Endothelial cell of umbilical vein (primary cell): ENCODE measurements at regions not wholly inside any gene's neighbourhood (a gene's known extent, or its start where the extent isn't known, plus 50 kb on each side); places are given as distances from the start of the nearest gene placed in this dataset.

Source experiments
- BruUV-seq: library from RNA; stranded (reverse); fragments of 400-500 nt; replicated peaks from 2 replicates; lab custom pipeline; 2021; lab: Mats Ljungman, UMichigan
- CTCF ChIA-PET: fragments of 300-600, 350-600 bp; sonication (Branson Sonifier 250); formaldehyde crosslinking; loops from one replicate; lab custom pipeline; 2021; ENCODE audit warnings: antibody characterized with exemption, inconsistent platforms; lab: Charles Lee
- POLR2A ChIA-PET: fragments of 300-600, 350-600 bp; sonication (Branson Sonifier 250); formaldehyde crosslinking; loops from one replicate; lab custom pipeline; 2021; ENCODE audit warnings: antibody characterized with exemption, inconsistent platforms; lab: Charles Lee
- DNase-seq: peaks from one replicate; pipeline ENCODE4 v3.0.0-alpha.2; 2011; ENCODE audit warnings: low read depth, low spot score
- FAIRE-seq: peaks from 2 replicates; lab custom pipeline; 2011; peaks lifted over from hg19 to GRCh38; lab: Jason Lieb, UNC
- H2AFZ ChIP-seq: 2 replicates; pipeline ENCODE4 v1.6.0; 2012; ENCODE audit warnings: low read depth, low read length, control low read depth, inconsistent platforms
- H3K27ac ChIP-seq: 2 replicates; pipeline ENCODE4 v1.5.1; 2011; ENCODE audit warnings: low read depth, mild to moderate bottlenecking, control low read depth, low read length, moderate library complexity; ENCODE audit not compliant: insufficient read depth
- H3K27me3 ChIP-seq, 2 experiments: 2 replicates each; pipeline versions ENCODE4 v1.6.0 to v1.6.1; 2011; ENCODE audit warnings: low read length in 2 of 2, mixed read lengths in 1 of 2; ENCODE audit not compliant: control insufficient read depth in 2 of 2, insufficient read depth in 2 of 2
- H3K36me3 ChIP-seq, 2 experiments: 2 replicates in 1 of 2; 3 replicates in 1 of 2; pipeline ENCODE4 v1.5.1; 2011; ENCODE audit warnings: low read length in 2 of 2, mild to moderate bottlenecking in 1 of 2, moderate library complexity in 1 of 2; ENCODE audit not compliant: control insufficient read depth in 2 of 2, insufficient read depth in 2 of 2; ENCODE audit errors: extremely low read depth in 1 of 2
- H3K4me1 ChIP-seq: 3 replicates; pipeline ENCODE4 v1.5.1; 2011; ENCODE audit warnings: mild to moderate bottlenecking, low read length; ENCODE audit not compliant: control insufficient read depth, insufficient read depth; ENCODE audit errors: extremely low read depth
- H3K4me2 ChIP-seq: 2 replicates; pipeline ENCODE4 v1.6.1; 2011; ENCODE audit warnings: low read length, control low read depth, mixed read lengths; ENCODE audit not compliant: insufficient read depth
- H3K4me3 ChIP-seq, 3 experiments: fragments of 200-600 bp in 1 of 3; sonication (generic), shearing (Covaris generic) in 1 of 3; replicated peaks in 1 of 3; 2 replicates each; pipeline ENCODE4 v1.5.1; 2011 to 2016; ENCODE audit warnings: control low read depth in 3 of 3, low read length in 3 of 3, mild to moderate bottlenecking in 2 of 3, inconsistent platforms in 1 of 3, low read depth in 1 of 3, moderate library complexity in 1 of 3; ENCODE audit not compliant: insufficient read depth in 1 of 3
- H3K79me2 ChIP-seq: 2 replicates; pipeline ENCODE4 v1.6.0; 2012; ENCODE audit warnings: low read length, inconsistent platforms; ENCODE audit not compliant: control insufficient read depth, insufficient read depth
- H3K9ac ChIP-seq: replicated peaks from 2 replicates; pipeline ENCODE3; 2011; ENCODE audit warnings: low read length, control low read depth; ENCODE audit not compliant: insufficient read depth; ENCODE audit errors: extremely low read depth
- H3K9me1 ChIP-seq: replicated peaks from 3 replicates; pipeline ENCODE4 v1.6.0; 2011; ENCODE audit warnings: mild to moderate bottlenecking, low read length; ENCODE audit not compliant: control insufficient read depth, insufficient read depth; ENCODE audit errors: extremely low read depth
- H3K9me3 ChIP-seq: replicated peaks from 2 replicates; pipeline ENCODE4 v1.5.1; 2012; ENCODE audit warnings: low read length, inconsistent platforms; ENCODE audit not compliant: control insufficient read depth, insufficient read depth
- H4K20me1 ChIP-seq: replicated peaks from 2 replicates; pipeline ENCODE3; 2011; ENCODE audit warnings: mild to moderate bottlenecking, low read length; ENCODE audit not compliant: control insufficient read depth, insufficient read depth; ENCODE audit errors: extremely low read depth
- CTCF ChIP-seq, 2 donors: IDR thresholded peaks; 1 replicate in 1 of 2; 2 replicates in 1 of 2; pipeline ENCODE4 v1.5.1; 2011; ENCODE audit warnings: low read length in 2 of 2, mild to moderate bottlenecking in 2 of 2, moderate library complexity in 2 of 2, control low read depth in 1 of 2, inconsistent platforms in 1 of 2, low read depth in 1 of 2; ENCODE audit not compliant: insufficient read depth in 1 of 2; ENCODE audit errors: extremely low read depth in 1 of 2
- EZH2 ChIP-seq: IDR thresholded peaks from 2 replicates; pipeline ENCODE4 v1.6.1; 2012; ENCODE audit warnings: borderline replicate concordance, low read depth, mild to moderate bottlenecking, moderate library complexity, low read length, inconsistent platforms; ENCODE audit not compliant: severe bottlenecking
- FOS ChIP-seq: IDR thresholded peaks from 2 replicates; pipeline ENCODE4 v1.6.1; 2011; ENCODE audit warnings: mild to moderate bottlenecking, low read length, moderate library complexity, borderline replicate concordance; ENCODE audit not compliant: insufficient read depth
- GATA2 ChIP-seq: IDR thresholded peaks from 2 replicates; pipeline ENCODE4 v1.7.0; 2011; ENCODE audit warnings: low read depth, mild to moderate bottlenecking, moderate library complexity, mixed read lengths, low read length; ENCODE audit not compliant: insufficient read length, insufficient read depth
- JUN ChIP-seq: IDR thresholded peaks from 2 replicates; pipeline ENCODE4 v1.6.1; 2011; ENCODE audit warnings: borderline replicate concordance, low read depth; ENCODE audit not compliant: insufficient read length, insufficient read depth
- MAX ChIP-seq: IDR thresholded peaks from 2 replicates; pipeline ENCODE4 v1.6.1; 2011; ENCODE audit not compliant: insufficient read depth, insufficient read length
- MYC ChIP-seq: IDR thresholded peaks from one replicate; pipeline ENCODE4 v1.6.1; 2011; ENCODE audit warnings: mild to moderate bottlenecking, low read depth, low read length
- POLR2A ChIP-seq: IDR thresholded peaks from 2 replicates; pipeline ENCODE4 v1.6.1; 2012; ENCODE audit warnings: low read depth, mild to moderate bottlenecking, control low read depth, low read length
- POLR2AphosphoS5 ChIP-seq: IDR thresholded peaks from 2 replicates; pipeline ENCODE4 v1.6.1; 2012; ENCODE audit warnings: low read depth, mild to moderate bottlenecking, control low read depth, low read length, moderate library complexity; ENCODE audit not compliant: insufficient read depth
- dilution Hi-C: fragments of 300-500 bp; cut with MboI; formaldehyde crosslinking; loops from one replicate; pipeline ENCODE4 v1.15.0; 2019; ENCODE audit warnings: low sequenced_read_pairs; ENCODE audit not compliant: extremely low pct_ligation_motif_present
- intact Hi-C: fragments of 100-400 bp; cut with micrococcal nuclease; formaldehyde crosslinking; loops from one replicate; pipeline ENCODE4 v1.10.0; 2022

- Histone ChIP-seq H3K4me2 (no peak overlapping the region), H3K4me3 (no peak overlapping the region), H2AFZ (no peak overlapping the region), H4K20me1 (no peaks in the 10 kb centered on the region), H3K4me1 (no peaks in the 10 kb centered on the region), H3K9ac (no peak overlapping the region), H3K9me3 (no peaks in the 10 kb centered on the region), H3K79me2 (no peaks in the 10 kb centered on the region), H3K27me3 (no peaks in the 10 kb centered on the region), H3K9me1 (no peaks in the 10 kb centered on the region), H3K36me3 (no peaks in the 10 kb centered on the region), H3K27ac (no peak overlapping the region)
- dilution Hi-C loops = no loop called here
- BruUV-seq = no TSS peak
- DNase-seq (no peak), FAIRE-seq (no peak)
- no peak for TF ChIP-seq CTCF (IDR thresholded peaks at IDR 0.05; ENCODE audit: extremely low read depth in 1 of 2, insufficient read depth in 1 of 2, low read depth in 1 of 2, low read length in 2 of 2)
- no peak for TF ChIP-seq GATA2
- intact Hi-C loops = no loop called here
- ChIA-PET POLR2A (no interaction called here), CTCF (no interaction called here)
These were observed 346.2 kb upstream of the LRRC7 start for GRCh38 chr1:69221524-69221923.

GRCh38 chr1:69223156-69223555 lies 344.6 kb upstream of the LRRC7 start:
- H3K4me1 ChIP-seq = no peaks in the 10 kb centered on the region
- no peaks in the 10 kb centered on the region for H3K36me3 ChIP-seq
- no peak overlapping the region for H3K4me2 ChIP-seq
- H3K9ac ChIP-seq = no peak overlapping the region
- H3K79me2 ChIP-seq = no peaks in the 10 kb centered on the region
- ChIA-PET POLR2A (no interaction called here), CTCF (no interaction called here)
- H2AFZ ChIP-seq = no peak overlapping the region
- BruUV-seq = no TSS peak
- no peak overlapping the region for H3K4me3 ChIP-seq
- no peak for TF ChIP-seq POLR2AphosphoS5
- TF ChIP-seq MYC = no peak
- TF ChIP-seq CTCF (IDR thresholded peaks at IDR 0.05; ENCODE audit: extremely low read depth in 1 of 2, insufficient read depth in 1 of 2, low read depth in 1 of 2, low read length in 2 of 2) = no peak
- TF ChIP-seq MAX = no peak
- TF ChIP-seq GATA2 = no peak
- TF ChIP-seq POLR2A = no peak
- TF ChIP-seq EZH2 = no peak
- TF ChIP-seq JUN = no peak
- TF ChIP-seq FOS = no peak
- dilution Hi-C loops = no loop called here
- H4K20me1 ChIP-seq = no peaks in the 10 kb centered on the region
- no peak for DNase-seq
- FAIRE-seq = no peak
- no peak overlapping the region for H3K27ac ChIP-seq
- no peaks in the 10 kb centered on the region for H3K9me1 ChIP-seq
- intact Hi-C loops = no loop called here
- H3K27me3 ChIP-seq = no peaks in the 10 kb centered on the region
- H3K9me3 ChIP-seq = no peaks in the 10 kb centered on the region
